ENCODE measurements at regions not wholly inside any gene's neighbourhood (a gene's known extent, or its start where the extent isn't known, plus 50 kb on each side); places are given as distances from the start of the nearest gene placed in this dataset.
"Not testable (repeated sequence)": the region's sequence is repeated elsewhere in the genome, so short reads cannot be mapped to it uniquely, and the experiment has no call there.

- TF ChIP-seq, protein P1, sequence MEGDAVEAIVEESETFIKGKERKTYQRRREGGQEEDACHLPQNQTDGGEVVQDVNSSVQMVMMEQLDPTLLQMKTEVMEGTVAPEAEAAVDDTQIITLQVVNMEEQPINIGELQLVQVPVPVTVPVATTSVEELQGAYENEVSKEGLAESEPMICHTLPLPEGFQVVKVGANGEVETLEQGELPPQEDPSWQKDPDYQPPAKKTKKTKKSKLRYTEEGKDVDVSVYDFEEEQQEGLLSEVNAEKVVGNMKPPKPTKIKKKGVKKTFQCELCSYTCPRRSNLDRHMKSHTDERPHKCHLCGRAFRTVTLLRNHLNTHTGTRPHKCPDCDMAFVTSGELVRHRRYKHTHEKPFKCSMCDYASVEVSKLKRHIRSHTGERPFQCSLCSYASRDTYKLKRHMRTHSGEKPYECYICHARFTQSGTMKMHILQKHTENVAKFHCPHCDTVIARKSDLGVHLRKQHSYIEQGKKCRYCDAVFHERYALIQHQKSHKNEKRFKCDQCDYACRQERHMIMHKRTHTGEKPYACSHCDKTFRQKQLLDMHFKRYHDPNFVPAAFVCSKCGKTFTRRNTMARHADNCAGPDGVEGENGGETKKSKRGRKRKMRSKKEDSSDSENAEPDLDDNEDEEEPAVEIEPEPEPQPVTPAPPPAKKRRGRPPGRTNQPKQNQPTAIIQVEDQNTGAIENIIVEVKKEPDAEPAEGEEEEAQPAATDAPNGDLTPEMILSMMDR (IDR thresholded peaks at IDR 0.05; ENCODE audit: insufficient read depth, low read length, severe bottlenecking): no peak
- no peak overlapping the region for H3K4me3 ChIP-seq (ENCODE audit: low read depth, low read length)
- FAIRE-seq (no peak), DNase-seq (ENCODE audit: low read depth) (no peak)
- peaks cover 6% of the 10 kb centered on the region for H3K27me3 ChIP-seq (ENCODE audit: control insufficient read depth, insufficient read depth, low read length)
- H3K36me3 ChIP-seq (ENCODE audit: control insufficient read depth, insufficient read depth, low read length): no peaks in the 10 kb centered on the region
Measured at GRCh38 chr17:34424814-34425491, 61.9 kb upstream of the CCL1 start.

GRCh38 chr17:34423978-34424813 lies 61.2 kb upstream of the CCL1 start:
- Histone ChIP-seq H3K4me3 (ENCODE audit: low read depth, low read length) (no peak overlapping the region), H3K36me3 (ENCODE audit: control insufficient read depth, insufficient read depth, low read length) (no peaks in the 10 kb centered on the region), H3K27me3 (ENCODE audit: control insufficient read depth, insufficient read depth, low read length) (peaks cover 6% of the 10 kb centered on the region)
- TF ChIP-seq, protein P1 (IDR thresholded peaks at IDR 0.05; ENCODE audit: insufficient read depth, low read length, severe bottlenecking): no peak
- FAIRE-seq (no peak), DNase-seq (ENCODE audit: low read depth) (no peak)

DNA sequence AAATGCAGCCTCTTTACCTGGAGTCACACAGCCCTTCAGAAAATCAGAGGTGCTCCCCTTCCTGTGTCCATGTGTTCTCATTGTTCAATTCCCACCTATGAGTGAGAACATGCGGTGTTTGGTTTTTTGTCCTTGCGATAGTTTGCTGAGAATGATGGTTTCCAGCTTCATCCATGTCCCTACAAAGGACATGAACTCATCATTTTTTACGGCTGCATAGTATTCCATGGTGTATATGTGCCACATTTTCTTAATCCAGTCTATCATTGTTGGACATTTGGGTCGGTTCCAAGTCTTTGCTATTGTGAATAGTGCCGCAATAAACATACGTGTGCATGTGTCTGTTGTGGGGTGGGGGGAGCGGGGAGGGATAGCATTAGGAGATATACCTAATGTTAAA lies 60.3 kb upstream of the CCL1 start:
- not testable (repeated sequence) for H3K27me3 ChIP-seq (ENCODE audit: control insufficient read depth, insufficient read depth, low read length); FAIRE-seq

DNA sequence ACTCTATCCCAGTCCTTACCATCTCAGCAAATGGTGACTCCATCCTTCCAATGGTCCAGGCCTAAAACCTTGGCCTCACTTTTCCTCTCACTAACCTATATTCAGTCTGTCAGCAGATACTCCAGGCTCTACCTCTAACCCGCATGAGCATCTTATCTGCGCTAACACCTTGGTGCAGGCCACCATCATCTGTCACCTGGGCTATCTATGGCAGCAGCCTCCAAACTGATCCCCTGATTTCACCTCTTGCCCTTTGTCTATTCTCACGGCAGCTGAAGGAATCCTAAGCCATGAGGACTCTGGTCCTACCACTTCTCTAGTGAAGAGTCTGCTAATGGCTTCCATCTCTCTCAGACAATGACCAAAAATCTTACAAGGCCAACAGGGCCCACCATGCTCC lies 57.9 kb upstream of the CCL1 start:
- TF ChIP-seq, protein P1 (IDR thresholded peaks at IDR 0.05; ENCODE audit: insufficient read depth, low read length, severe bottlenecking): no peak
- Histone ChIP-seq H3K27me3 (ENCODE audit: control insufficient read depth, insufficient read depth, low read length) (peaks cover 6% of the 10 kb centered on the region), H3K4me3 (ENCODE audit: low read depth, low read length) (no peak overlapping the region), H3K36me3 (ENCODE audit: control insufficient read depth, insufficient read depth, low read length) (no peaks in the 10 kb centered on the region)
- FAIRE-seq: no peak
- DNase-seq (ENCODE audit: low read depth): no peak

More for the DNA sequence above, 60.3 kb upstream of the CCL1 start:
- not testable (repeated sequence) for H3K4me3 ChIP-seq (ENCODE audit: low read depth, low read length); DNase-seq (ENCODE audit: low read depth); H3K36me3 ChIP-seq (ENCODE audit: control insufficient read depth, insufficient read depth, low read length)

DNA sequence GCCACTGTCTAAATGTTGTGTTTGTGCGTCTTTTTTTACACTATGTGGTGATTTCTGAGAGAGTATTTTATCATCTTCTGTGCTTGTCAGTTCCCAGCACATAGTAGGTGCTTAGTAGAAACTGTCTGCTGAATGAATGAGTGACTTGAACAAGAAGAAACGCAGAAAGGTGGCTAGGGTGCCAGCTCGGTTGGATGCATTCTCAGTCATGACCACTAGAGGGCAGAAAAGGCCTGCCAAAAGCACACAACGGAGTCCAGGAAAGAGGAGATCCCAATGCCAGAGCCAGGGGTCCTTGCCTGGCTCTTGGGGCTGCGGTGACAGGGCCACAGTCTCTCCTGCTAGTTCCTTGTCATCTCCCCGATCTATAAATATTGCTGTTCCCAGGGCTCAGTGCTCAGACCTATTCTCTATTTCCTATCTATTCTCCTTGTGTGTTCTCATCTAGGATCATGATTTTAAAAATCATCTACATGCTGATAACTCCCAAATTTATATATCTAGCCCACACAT lies 57.3 kb upstream of the CCL1 start:
- Histone ChIP-seq H3K36me3 (ENCODE audit: control insufficient read depth, insufficient read depth, low read length) (no peaks in the 10 kb centered on the region), H3K27me3 (ENCODE audit: control insufficient read depth, insufficient read depth, low read length) (peaks cover 6% of the 10 kb centered on the region), H3K4me3 (ENCODE audit: low read depth, low read length) (no peak overlapping the region)
- FAIRE-seq (peak; percentile 73), DNase-seq (ENCODE audit: low read depth) (peak; percentile 46)
- TF ChIP-seq, protein P1 (IDR thresholded peaks at IDR 0.05; ENCODE audit: insufficient read depth, low read length, severe bottlenecking): peak; percentile 94

DNA sequence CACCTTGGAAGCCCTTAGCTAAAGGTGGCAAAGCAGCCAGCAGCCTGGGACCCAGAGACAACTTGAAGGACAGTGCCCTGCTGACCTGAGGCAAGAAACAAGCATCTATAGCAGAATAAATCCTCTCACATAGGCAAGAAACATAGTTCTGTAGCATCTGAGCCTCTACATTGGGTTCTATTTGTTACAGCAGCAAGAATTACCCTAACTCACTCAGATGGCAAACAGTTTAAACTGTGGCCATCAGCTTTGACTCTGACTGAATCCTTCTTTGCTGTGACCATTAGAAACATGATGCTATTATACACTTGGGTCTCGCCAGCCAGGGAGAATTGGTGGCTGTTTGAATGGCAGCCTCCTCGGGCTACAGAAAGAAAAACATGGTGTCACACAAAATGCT lies 53.1 kb upstream of the CCL1 start:
- Histone ChIP-seq H3K36me3 (ENCODE audit: control insufficient read depth, insufficient read depth, low read length) (no peaks in the 10 kb centered on the region), H3K4me3 (ENCODE audit: low read depth, low read length) (no peak overlapping the region), H3K27me3 (ENCODE audit: control insufficient read depth, insufficient read depth, low read length) (no peaks in the 10 kb centered on the region)
- DNase-seq (ENCODE audit: low read depth): no peak
- no peak for FAIRE-seq
- TF ChIP-seq, protein P1 (IDR thresholded peaks at IDR 0.05; ENCODE audit: insufficient read depth, low read length, severe bottlenecking): no peak

Data from bronchial epithelial cell (primary cell).